ENCODE measurements at regions not wholly inside any gene's neighbourhood (a gene's known extent, or its start where the extent isn't known, plus 50 kb on each side); places are given as distances from the start of the nearest gene placed in this dataset.

- 0 out of 2 replicates have a peak, but pooled peaks cover 2% of the 10 kb centered on the region for H3K27me3 Mint-ChIP-seq (ENCODE audit: low read depth)
- H3K27ac Mint-ChIP-seq, result no peak overlapping the region
- DNase-seq (ENCODE audit: low spot score) (no peak), ATAC-seq (no peak)
- no peak overlapping the region for H3K4me3 Mint-ChIP-seq
- peaks cover 18% of the 10 kb centered on the region for H3K9me3 Mint-ChIP-seq
- CTCF ChIA-PET, result no interaction called here
- H3K36me3 Mint-ChIP-seq, result peaks cover 17% of the 10 kb centered on the region
- TF ChIP-seq, protein P1, sequence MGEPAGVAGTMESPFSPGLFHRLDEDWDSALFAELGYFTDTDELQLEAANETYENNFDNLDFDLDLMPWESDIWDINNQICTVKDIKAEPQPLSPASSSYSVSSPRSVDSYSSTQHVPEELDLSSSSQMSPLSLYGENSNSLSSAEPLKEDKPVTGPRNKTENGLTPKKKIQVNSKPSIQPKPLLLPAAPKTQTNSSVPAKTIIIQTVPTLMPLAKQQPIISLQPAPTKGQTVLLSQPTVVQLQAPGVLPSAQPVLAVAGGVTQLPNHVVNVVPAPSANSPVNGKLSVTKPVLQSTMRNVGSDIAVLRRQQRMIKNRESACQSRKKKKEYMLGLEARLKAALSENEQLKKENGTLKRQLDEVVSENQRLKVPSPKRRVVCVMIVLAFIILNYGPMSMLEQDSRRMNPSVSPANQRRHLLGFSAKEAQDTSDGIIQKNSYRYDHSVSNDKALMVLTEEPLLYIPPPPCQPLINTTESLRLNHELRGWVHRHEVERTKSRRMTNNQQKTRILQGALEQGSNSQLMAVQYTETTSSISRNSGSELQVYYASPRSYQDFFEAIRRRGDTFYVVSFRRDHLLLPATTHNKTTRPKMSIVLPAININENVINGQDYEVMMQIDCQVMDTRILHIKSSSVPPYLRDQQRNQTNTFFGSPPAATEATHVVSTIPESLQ (CRISPR knock-in tag; IDR thresholded peaks at IDR 0.05), result no peak
- TF ChIP-seq TEAD4 (CRISPR knock-in tag; IDR thresholded peaks at IDR 0.05) (no peak), ZNF512 (CRISPR knock-in tag; IDR thresholded peaks at IDR 0.05; ENCODE audit: borderline replicate concordance) (no peak), MAX (CRISPR knock-in tag; IDR thresholded peaks at IDR 0.05) (no peak), OVOL2 (CRISPR knock-in tag; IDR thresholded peaks at IDR 0.05; ENCODE audit: borderline replicate concordance) (no peak), FOXK1 (CRISPR knock-in tag; IDR thresholded peaks at IDR 0.05) (no peak), PREB (CRISPR knock-in tag; IDR thresholded peaks at IDR 0.05; ENCODE audit: borderline replicate concordance) (no peak), JAZF1 (CRISPR knock-in tag; IDR thresholded peaks at IDR 0.05) (no peak)
- POLR2A ChIA-PET, result no interaction called here
- peaks cover 32% of the 10 kb centered on the region for H3K4me1 Mint-ChIP-seq
Observed at GRCh38 chr6:168165373-168165772, 86.4 kb upstream of the FRMD1 start.

DNA sequence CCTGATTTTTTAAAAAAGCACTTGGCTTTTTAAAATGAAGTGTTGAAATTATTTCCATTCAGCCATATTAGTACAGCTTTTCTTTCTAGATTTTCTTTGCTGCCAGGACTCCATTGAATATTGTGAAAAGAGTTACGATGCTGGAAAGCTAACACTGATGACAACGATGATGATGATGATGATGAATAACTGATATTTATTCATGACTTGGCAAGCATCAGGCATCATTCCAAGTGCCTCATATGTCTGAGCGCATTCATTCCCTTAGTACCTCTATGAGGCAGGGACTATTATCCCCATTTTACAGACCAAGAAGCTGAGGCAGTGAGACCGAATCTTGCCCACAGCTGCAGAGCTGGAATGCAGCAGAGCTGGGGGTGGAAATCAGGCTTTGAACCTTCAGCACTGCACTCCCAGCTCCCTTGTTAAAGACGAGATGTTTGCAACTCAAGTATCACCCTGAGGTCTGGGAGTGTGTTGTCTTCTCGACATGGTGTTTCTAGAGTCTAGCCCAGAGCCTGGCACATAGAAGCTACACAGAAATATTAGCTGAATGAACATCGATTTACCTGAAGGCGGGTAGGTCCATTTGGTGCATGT, 85.5 kb upstream of the FRMD1 start:
- H3K9me3 Mint-ChIP-seq, result peaks cover 15% of the 10 kb centered on the region
- CTCF ChIA-PET, result interaction anchor here (1.7 kb wide), 1 partner anchor 32 kb away, joined by 7 read pairs; no protein-coding TSS in a partner anchor
- no peak for ATAC-seq
- no peak overlapping the region for H3K4me3 Mint-ChIP-seq
- H3K27me3 Mint-ChIP-seq (ENCODE audit: low read depth), result no peaks in the 10 kb centered on the region
- peaks cover 28% of the 10 kb centered on the region for H3K4me1 Mint-ChIP-seq
- peaks cover 15% of the 10 kb centered on the region for H3K36me3 Mint-ChIP-seq
- TF ChIP-seq ZNF317 (CRISPR knock-in tag; IDR thresholded peaks at IDR 0.05; ENCODE audit: borderline replicate concordance, low read depth) (no peak), FOXJ3 (CRISPR knock-in tag; IDR thresholded peaks at IDR 0.05; ENCODE audit: borderline replicate concordance) (no peak), RORB (CRISPR knock-in tag; IDR thresholded peaks at IDR 0.05) (no peak), CREB1 (CRISPR knock-in tag; IDR thresholded peaks at IDR 0.05) (no peak), KAT7 (CRISPR knock-in tag; IDR thresholded peaks at IDR 0.05; ENCODE audit: borderline replicate concordance) (no peak), E2F5 (CRISPR knock-in tag; IDR thresholded peaks at IDR 0.05) (no peak), SMAD4 (CRISPR knock-in tag; IDR thresholded peaks at IDR 0.05) (no peak), FOXP4 (CRISPR knock-in tag; IDR thresholded peaks at IDR 0.05) (no peak), NFATC4 (CRISPR knock-in tag; IDR thresholded peaks at IDR 0.05) (no peak)
- TF ChIP-seq, protein P2, sequence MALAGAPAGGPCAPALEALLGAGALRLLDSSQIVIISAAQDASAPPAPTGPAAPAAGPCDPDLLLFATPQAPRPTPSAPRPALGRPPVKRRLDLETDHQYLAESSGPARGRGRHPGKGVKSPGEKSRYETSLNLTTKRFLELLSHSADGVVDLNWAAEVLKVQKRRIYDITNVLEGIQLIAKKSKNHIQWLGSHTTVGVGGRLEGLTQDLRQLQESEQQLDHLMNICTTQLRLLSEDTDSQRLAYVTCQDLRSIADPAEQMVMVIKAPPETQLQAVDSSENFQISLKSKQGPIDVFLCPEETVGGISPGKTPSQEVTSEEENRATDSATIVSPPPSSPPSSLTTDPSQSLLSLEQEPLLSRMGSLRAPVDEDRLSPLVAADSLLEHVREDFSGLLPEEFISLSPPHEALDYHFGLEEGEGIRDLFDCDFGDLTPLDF (CRISPR knock-in tag; IDR thresholded peaks at IDR 0.05), result no peak
- TF ChIP-seq, protein P3, sequence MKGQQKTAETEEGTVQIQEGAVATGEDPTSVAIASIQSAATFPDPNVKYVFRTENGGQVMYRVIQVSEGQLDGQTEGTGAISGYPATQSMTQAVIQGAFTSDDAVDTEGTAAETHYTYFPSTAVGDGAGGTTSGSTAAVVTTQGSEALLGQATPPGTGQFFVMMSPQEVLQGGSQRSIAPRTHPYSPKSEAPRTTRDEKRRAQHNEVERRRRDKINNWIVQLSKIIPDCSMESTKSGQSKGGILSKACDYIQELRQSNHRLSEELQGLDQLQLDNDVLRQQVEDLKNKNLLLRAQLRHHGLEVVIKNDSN (CRISPR knock-in tag; IDR thresholded peaks at IDR 0.05), result no peak
- H3K27ac Mint-ChIP-seq, result no peak overlapping the region
- no peak for DNase-seq (ENCODE audit: low spot score)
- POLR2A ChIA-PET, result no interaction called here
